Uterus (tissue), 3 donors: ENCODE measurements at regions not wholly inside any gene's neighbourhood (a gene's known extent, or its start where the extent isn't known, plus 50 kb on each side); places are given as distances from the start of the nearest gene placed in this dataset.

Experiments used
- DNase-seq, 2 donors: peaks; one replicate each; pipeline ENCODE4 v3.0.0-alpha.2; 2019 to 2020
- H3K27ac ChIP-seq, 2 donors: fragments of 200-600 bp; sonication (generic); 1 replicate in 1 of 2; 2 replicates in 1 of 2; pipeline ENCODE4 v1.5.1; 2016 to 2018
- H3K27me3 ChIP-seq, 2 donors: fragments of 200-600 bp; sonication (generic); one replicate each; pipeline ENCODE4 v1.5.1; 2018 to 2019; ENCODE audit warnings: control low read depth in 1 of 2
- H3K36me3 ChIP-seq, 2 donors: fragments of 200-600 bp; sonication (generic); one replicate each; pipeline ENCODE4 v1.5.1; 2019; ENCODE audit warnings: control low read depth in 1 of 2
- H3K4me1 ChIP-seq, 2 donors: fragments of 200-600 bp; sonication (generic); one replicate each; pipeline ENCODE4 v1.5.1; 2018 to 2019; ENCODE audit warnings: control low read depth in 1 of 2
- H3K4me3 ChIP-seq, 2 donors: fragments of 200-600 bp; sonication (generic); 1 replicate in 1 of 2; 2 replicates in 1 of 2; pipeline ENCODE4 v1.5.1; 2018 to 2019; ENCODE audit warnings: mild to moderate bottlenecking in 1 of 2
- H3K9me3 ChIP-seq, 2 donors: fragments of 200-600 bp; sonication (generic); one replicate each; pipeline ENCODE4 v1.5.1; 2019; ENCODE audit warnings: control low read depth in 1 of 2
- CTCF ChIP-seq, 4 experiments: fragments of 200-600 bp in 2 of 4; fragments of 450-650 bp in 2 of 4; sonication (generic) in 2 of 4; IDR thresholded peaks; one replicate each; pipeline ENCODE4 v1.5.1; 2016 to 2019; ENCODE audit warnings: antibody characterized with exemption in 4 of 4, mild to moderate bottlenecking in 2 of 4, moderate library complexity in 1 of 4
- POLR2A ChIP-seq, 2 donors: fragments of 450-650 bp; IDR thresholded peaks; one replicate each; pipeline ENCODE4 v1.6.1; 2016; ENCODE audit warnings: antibody characterized with exemption in 2 of 2, mild to moderate bottlenecking in 1 of 2, moderate library complexity in 1 of 2
- intact Hi-C: fragments of 100-400 bp; cut with DNase I; formaldehyde crosslinking; loops from one replicate; pipeline ENCODE4 v1.15.1; 2023; ENCODE audit warnings: low total_unique reads
- donor health status: DM: yes; HTN: yes; CAD: no.

GRCh38 chr14:30426463-30426862 lies 132.5 kb upstream of the G2E3 start:
- intact Hi-C loops, result no loop called here
- Histone ChIP-seq H3K27ac (no peak overlapping the region), H3K27me3 (no peaks in the 10 kb centered on the region), H3K36me3 (no peaks in the 10 kb centered on the region), H3K4me1 (no peaks in the 10 kb centered on the region), H3K9me3 (no peaks in the 10 kb centered on the region), H3K4me3 (no peak overlapping the region)
- no peak for DNase-seq
- TF ChIP-seq POLR2A (IDR thresholded peaks at IDR 0.05), result no peak
- TF ChIP-seq CTCF (IDR thresholded peaks at IDR 0.05), result no peak

GRCh38 chr14:30427401-30427800 lies 131.6 kb upstream of the G2E3 start:
- Histone ChIP-seq H3K4me1 (no peaks in the 10 kb centered on the region), H3K9me3 (no peaks in the 10 kb centered on the region), H3K4me3 (no peak overlapping the region), H3K27me3 (no peaks in the 10 kb centered on the region), H3K36me3 (no peaks in the 10 kb centered on the region), H3K27ac (no peak overlapping the region)
- no peak for TF ChIP-seq POLR2A (IDR thresholded peaks at IDR 0.05)
- TF ChIP-seq CTCF (IDR thresholded peaks at IDR 0.05), result no peak
- intact Hi-C loops, result no loop called here
- no peak for DNase-seq

- Histone ChIP-seq H3K27me3 (no peaks in the 10 kb centered on the region), H3K9me3 (no peaks in the 10 kb centered on the region), H3K4me1 (no peaks in the 10 kb centered on the region), H3K4me3 (no peak overlapping the region), H3K27ac (no peak overlapping the region), H3K36me3 (no peaks in the 10 kb centered on the region)
- TF ChIP-seq CTCF (IDR thresholded peaks at IDR 0.05) (no peak), POLR2A (IDR thresholded peaks at IDR 0.05) (no peak)
- DNase-seq, result no peak
- intact Hi-C loops, result no loop called here
Observed at GRCh38 chr14:30427846-30428245, 131.1 kb upstream of the G2E3 start.

- H3K9me3 ChIP-seq, result no peaks in the 10 kb centered on the region
- no peaks in the 10 kb centered on the region for H3K27me3 ChIP-seq
- H3K4me1 ChIP-seq, result no peaks in the 10 kb centered on the region
- intact Hi-C loops, result no loop called here
- H3K4me3 ChIP-seq, result no peak overlapping the region
- no peak for TF ChIP-seq POLR2A (IDR thresholded peaks at IDR 0.05)
- TF ChIP-seq CTCF (IDR thresholded peaks at IDR 0.05), result no peak
- no peak overlapping the region for H3K27ac ChIP-seq
- no peak for DNase-seq
- no peaks in the 10 kb centered on the region for H3K36me3 ChIP-seq
Observed at GRCh38 chr14:30431552-30431951, 127.4 kb upstream of the G2E3 start.

GRCh38 chr14:30440961-30441360 lies 118.0 kb upstream of the G2E3 start:
- Histone ChIP-seq H3K9me3 (no peaks in the 10 kb centered on the region), H3K4me3 (no peak overlapping the region), H3K4me1 (no peaks in the 10 kb centered on the region), H3K27ac (no peak overlapping the region), H3K27me3 (no peaks in the 10 kb centered on the region), H3K36me3 (no peaks in the 10 kb centered on the region)
- DNase-seq, result no peak
- no peak for TF ChIP-seq CTCF (IDR thresholded peaks at IDR 0.05)
- no peak for TF ChIP-seq POLR2A (IDR thresholded peaks at IDR 0.05)
- intact Hi-C loops, result no loop called here
